Ovary (tissue), 7 donors: ENCODE measurements at regions not wholly inside any gene's neighbourhood (a gene's known extent, or its start where the extent isn't known, plus 50 kb on each side); places are given as distances from the start of the nearest gene placed in this dataset.
A peak's percentile ranks its signal among the peaks of the same experiment; 100 is the strongest.

Experiments used
- DNase-seq, 5 donors: peaks; one replicate each; pipeline ENCODE4 v3.0.0-alpha.2; 2019 to 2020
- H3K27ac ChIP-seq, 2 donors: fragments of 200-600 bp; one replicate each; pipeline versions ENCODE4 v1.5.1 to v1.8.0; 2019 to 2022
- H3K27me3 ChIP-seq: fragments of 200-600 bp; one replicate; pipeline ENCODE4 v1.8.0; 2022
- H3K36me3 ChIP-seq: fragments of 200-600 bp; sonication (generic); one replicate; pipeline ENCODE4 v1.5.1; 2019
- H3K4me1 ChIP-seq: one replicate; pipeline ENCODE4 v1.8.1; 2013; ENCODE audit warnings: mild to moderate bottlenecking, moderate library complexity; ENCODE audit not compliant: insufficient read depth
- H3K4me3 ChIP-seq: fragments of 200-600 bp; sonication (generic); one replicate; pipeline ENCODE4 v1.5.1; 2017
- H3K9me3 ChIP-seq, 2 donors: fragments of 200-600 bp in 1 of 2; sonication (generic) in 1 of 2; one replicate each; pipeline versions ENCODE4 v1.5.1 to v1.8.1; 2013 to 2019; ENCODE audit warnings: mild to moderate bottlenecking in 1 of 2, moderate library complexity in 1 of 2
- CTCF ChIP-seq, 3 donors: fragments of 450-650 bp in 2 of 3; fragments of 200-600 bp in 1 of 3; IDR thresholded peaks; one replicate each; pipeline versions ENCODE4 v1.5.1 to v1.8.0; 2016 to 2022; ENCODE audit warnings: antibody characterized with exemption in 3 of 3, mild to moderate bottlenecking in 1 of 3
- EP300 ChIP-seq: sonication (generic); formaldehyde crosslinking; IDR thresholded peaks from one replicate; pipeline ENCODE4 v1.6.1; 2017; ENCODE audit warnings: antibody characterized with exemption
- POLR2A ChIP-seq: fragments of 450-650 bp; IDR thresholded peaks from one replicate; pipeline ENCODE4 v1.6.1; 2017; ENCODE audit warnings: antibody characterized with exemption, mild to moderate bottlenecking, moderate library complexity
- WGBS, 3 donors: extraction: QIAGEN DNeasy Blood & Tissue Kit in 1 of 3; methylation state at CpG; one replicate each; pipeline versions ENCODE4 v1.1.5 to v1.1.7; 2013 to 2017; 5-methylcytosine and 5-hydroxymethylcytosine counted together
- intact Hi-C, 4 donors: fragments of 100-400 bp; cut with DNase I; formaldehyde crosslinking; loops; one replicate each; pipeline versions ENCODE4 v1.11.0 to v1.15.1; 2022 to 2023
- donor health status: DM: no; HTN: no; CAD: no; lungs with moderate emphysema.
- donor health status: DM: no; HTN: no; CAD: no.
- donor health status: Bipolar disorder and iron deficiency.
- donor health status: DM: no; HTN: no; CAD: no.
- donor health status: DM: yes; HTN: yes; CAD: no.

- Histone ChIP-seq H3K4me1 (no peaks in the 10 kb centered on the region), H3K27me3 (no peaks in the 10 kb centered on the region), H3K36me3 (no peaks in the 10 kb centered on the region), H3K9me3 (no peaks in the 10 kb centered on the region), H3K27ac (no peak overlapping the region), H3K4me3 (no peak overlapping the region)
- TF ChIP-seq POLR2A: no peak
- no peak for TF ChIP-seq CTCF (IDR thresholded peaks at IDR 0.05)
- TF ChIP-seq EP300: no peak
- 54 to 64% (median 61%) methylated on average over 14 of the region's 14 CpGs for WGBS, 3 donors
- peak in 2 of 5 donors; percentile 11 to 37 for DNase-seq
- intact Hi-C loops: no loop called here
These were observed 221.0 kb upstream of the SULF2 start for GRCh38 chr20:48006036-48006833.

DNA sequence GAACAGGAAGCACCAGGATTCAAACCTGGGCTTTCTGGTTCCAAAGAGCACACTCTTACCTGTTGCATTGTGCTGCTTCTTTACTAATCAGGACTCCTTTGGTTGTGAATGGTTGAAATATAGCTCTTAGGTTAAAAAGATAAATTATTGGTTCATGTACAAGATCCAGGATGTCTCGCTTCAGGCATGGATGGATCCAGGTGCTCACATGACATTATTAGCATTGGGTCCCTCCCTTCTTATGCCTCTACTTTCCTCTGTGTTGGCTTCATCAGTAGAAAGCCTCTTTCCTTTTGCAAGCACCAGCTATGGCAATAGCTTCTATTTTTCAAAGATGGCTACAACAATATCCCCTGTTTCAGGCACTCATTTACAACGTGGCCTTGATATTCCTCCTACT, 217.7 kb upstream of the SULF2 start:
- Histone ChIP-seq H3K36me3 (no peaks in the 10 kb centered on the region), H3K27me3 (no peaks in the 10 kb centered on the region), H3K4me3 (no peak overlapping the region), H3K27ac (no peak overlapping the region), H3K9me3 (no peaks in the 10 kb centered on the region), H3K4me1 (no peaks in the 10 kb centered on the region)
- no peak for DNase-seq
- 78 to 91% (median 81%) methylated on average over 2 of the region's 2 CpGs for WGBS, 3 donors
- intact Hi-C loops: no loop called here
- TF ChIP-seq POLR2A: no peak

DNA sequence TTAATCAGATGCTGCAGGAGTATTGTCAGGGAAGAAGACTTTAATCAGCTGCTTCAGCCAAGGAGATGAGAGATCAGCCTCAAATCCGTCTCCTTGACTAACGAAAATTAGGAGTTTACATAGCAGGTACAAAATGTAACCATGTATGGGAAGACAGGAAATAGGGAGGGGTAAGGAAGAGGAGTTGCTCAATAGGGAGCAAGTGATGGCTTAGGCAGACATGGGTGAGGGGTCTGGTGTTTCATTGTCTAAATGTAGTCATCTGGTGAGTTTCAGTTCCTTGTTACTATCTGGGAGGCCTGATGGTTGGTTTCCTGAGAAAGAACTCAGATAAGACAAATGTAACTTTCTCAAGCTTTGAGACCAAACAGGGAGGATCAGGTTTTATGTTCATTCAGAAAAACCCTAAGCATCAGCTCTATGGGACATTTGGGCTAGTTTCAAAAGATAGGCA, 217.3 kb upstream of the SULF2 start:
- TF ChIP-seq CTCF (IDR thresholded peaks at IDR 0.05) (no peak), POLR2A (no peak), EP300 (no peak)
- no peaks in the 10 kb centered on the region for H3K36me3 ChIP-seq
- no peaks in the 10 kb centered on the region for H3K4me1 ChIP-seq
- intact Hi-C loops: no loop called here
- DNase-seq: no peak
- no peak overlapping the region for H3K27ac ChIP-seq
- no peak overlapping the region for H3K4me3 ChIP-seq
- WGBS, 3 donors: 61 to 71% (median 62%) methylated on average over 2 of the region's 2 CpGs
- no peaks in the 10 kb centered on the region for H3K27me3 ChIP-seq
- no peaks in the 10 kb centered on the region for H3K9me3 ChIP-seq

DNA sequence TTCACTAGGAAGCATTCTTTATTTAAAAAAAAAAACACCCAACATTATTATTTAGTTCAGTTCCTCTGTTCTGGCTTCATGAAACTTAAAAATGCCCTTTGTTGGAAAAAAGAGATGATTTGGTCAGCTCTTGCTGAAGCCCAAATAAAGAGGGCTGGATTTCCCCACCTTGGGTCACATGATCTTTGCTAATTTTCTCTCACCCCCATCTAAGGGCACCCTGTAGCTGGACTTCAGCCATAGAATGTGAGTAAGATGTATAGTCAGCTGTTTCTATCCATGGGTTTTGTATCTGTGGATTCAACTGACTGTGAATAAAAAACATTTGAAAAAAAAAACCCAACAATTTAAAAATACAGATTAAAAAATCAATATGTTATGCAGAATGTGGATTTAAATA, 213.9 kb upstream of the SULF2 start:
- Histone ChIP-seq H3K9me3 (no peaks in the 10 kb centered on the region), H3K4me3 (no peak overlapping the region), H3K27ac (no peak overlapping the region), H3K36me3 (no peaks in the 10 kb centered on the region), H3K27me3 (no peaks in the 10 kb centered on the region), H3K4me1 (no peaks in the 10 kb centered on the region)
- no peak for TF ChIP-seq POLR2A
- no peak for TF ChIP-seq CTCF (IDR thresholded peaks at IDR 0.05)
- no peak for TF ChIP-seq EP300
- no peak for DNase-seq
- intact Hi-C loops: no loop called here

- no peak overlapping the region for H3K4me3 ChIP-seq
- 86 to 90% (median 89%) methylated on average over 5 of the region's 5 CpGs for WGBS, 3 donors
- H3K4me1 ChIP-seq: no peaks in the 10 kb centered on the region
- TF ChIP-seq CTCF (IDR thresholded peaks at IDR 0.05) (no peak), POLR2A (no peak), EP300 (no peak)
- H3K27ac ChIP-seq: no peak overlapping the region
- DNase-seq: no peak
- no peaks in the 10 kb centered on the region for H3K9me3 ChIP-seq
- H3K27me3 ChIP-seq: no peaks in the 10 kb centered on the region
- intact Hi-C loops: no loop called here
- no peaks in the 10 kb centered on the region for H3K36me3 ChIP-seq
These were observed 213.5 kb upstream of the SULF2 start for GRCh38 chr20:47998736-47999135.
